ENCODE measurements at regions not wholly inside any gene's neighbourhood (a gene's known extent, or its start where the extent isn't known, plus 50 kb on each side); places are given as distances from the start of the nearest gene placed in this dataset.

DNA sequence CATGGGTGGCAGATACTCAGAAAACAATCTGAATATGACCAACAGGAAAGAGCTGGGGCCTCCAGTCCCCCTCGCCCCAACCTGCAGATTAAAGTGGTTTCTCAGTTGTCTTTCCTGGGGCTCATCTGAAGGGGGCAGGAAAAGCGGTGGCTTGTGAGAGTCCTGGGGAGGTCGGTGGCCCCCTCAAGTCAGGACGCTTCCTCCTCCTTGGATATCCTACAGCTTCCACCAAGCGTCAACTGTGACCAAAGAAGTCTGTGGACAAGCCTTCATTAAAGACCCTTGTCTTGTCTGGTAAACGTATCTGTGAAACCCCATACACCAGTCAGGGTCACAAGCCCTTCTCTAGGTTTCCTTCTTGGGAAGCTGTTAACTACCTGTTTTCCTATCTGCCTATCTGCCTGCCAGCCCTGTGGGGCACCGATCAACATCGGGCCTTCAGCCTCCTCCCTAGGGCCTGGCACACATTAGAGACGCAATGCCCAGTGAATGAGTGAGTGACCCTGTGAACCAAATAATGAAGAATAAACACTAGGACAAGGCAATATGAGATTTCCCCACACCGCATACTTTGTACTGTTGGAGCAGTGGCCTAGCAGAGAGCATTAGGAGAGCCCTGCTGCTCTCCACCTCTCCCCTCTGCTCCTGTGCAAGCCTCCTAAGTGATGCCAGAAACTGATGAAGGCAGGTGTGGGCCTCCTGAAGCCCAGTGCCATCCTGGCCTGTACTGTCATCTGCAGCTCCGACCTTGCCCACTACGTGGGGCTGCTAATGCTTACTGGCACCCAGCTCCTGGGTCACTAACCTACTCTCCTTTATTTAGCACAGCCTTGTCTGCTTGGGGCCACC is 1317.8 kb downstream of the UQCRFS1 start:
- TF ChIP-seq, protein P1, sequence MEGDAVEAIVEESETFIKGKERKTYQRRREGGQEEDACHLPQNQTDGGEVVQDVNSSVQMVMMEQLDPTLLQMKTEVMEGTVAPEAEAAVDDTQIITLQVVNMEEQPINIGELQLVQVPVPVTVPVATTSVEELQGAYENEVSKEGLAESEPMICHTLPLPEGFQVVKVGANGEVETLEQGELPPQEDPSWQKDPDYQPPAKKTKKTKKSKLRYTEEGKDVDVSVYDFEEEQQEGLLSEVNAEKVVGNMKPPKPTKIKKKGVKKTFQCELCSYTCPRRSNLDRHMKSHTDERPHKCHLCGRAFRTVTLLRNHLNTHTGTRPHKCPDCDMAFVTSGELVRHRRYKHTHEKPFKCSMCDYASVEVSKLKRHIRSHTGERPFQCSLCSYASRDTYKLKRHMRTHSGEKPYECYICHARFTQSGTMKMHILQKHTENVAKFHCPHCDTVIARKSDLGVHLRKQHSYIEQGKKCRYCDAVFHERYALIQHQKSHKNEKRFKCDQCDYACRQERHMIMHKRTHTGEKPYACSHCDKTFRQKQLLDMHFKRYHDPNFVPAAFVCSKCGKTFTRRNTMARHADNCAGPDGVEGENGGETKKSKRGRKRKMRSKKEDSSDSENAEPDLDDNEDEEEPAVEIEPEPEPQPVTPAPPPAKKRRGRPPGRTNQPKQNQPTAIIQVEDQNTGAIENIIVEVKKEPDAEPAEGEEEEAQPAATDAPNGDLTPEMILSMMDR (IDR thresholded peaks at IDR 0.05; ENCODE audit: unreplicated experiment): no peak
- Mint-ChIP-seq H3K27me3 (ENCODE audit: unreplicated experiment) (no peaks in the 10 kb centered on the region), H3K9me3 (ENCODE audit: low read depth, unreplicated experiment) (peaks cover 9% of the 10 kb centered on the region), H3K4me3 (ENCODE audit: low read depth, unreplicated experiment) (no peak overlapping the region), H3K36me3 (ENCODE audit: insufficient read depth, unreplicated experiment) (no peaks in the 10 kb centered on the region), H3K27ac (ENCODE audit: unreplicated experiment) (no peak overlapping the region), H3K4me1 (ENCODE audit: low read depth, unreplicated experiment) (no peaks in the 10 kb centered on the region)
- no peak for DNase-seq
- BruUV-seq (replicated peaks): no TSS peak
- CTCF ChIA-PET: no interaction called here
- intact Hi-C loops (cut with micrococcal nuclease; ENCODE audit: unreplicated experiment): no loop called here

DNA sequence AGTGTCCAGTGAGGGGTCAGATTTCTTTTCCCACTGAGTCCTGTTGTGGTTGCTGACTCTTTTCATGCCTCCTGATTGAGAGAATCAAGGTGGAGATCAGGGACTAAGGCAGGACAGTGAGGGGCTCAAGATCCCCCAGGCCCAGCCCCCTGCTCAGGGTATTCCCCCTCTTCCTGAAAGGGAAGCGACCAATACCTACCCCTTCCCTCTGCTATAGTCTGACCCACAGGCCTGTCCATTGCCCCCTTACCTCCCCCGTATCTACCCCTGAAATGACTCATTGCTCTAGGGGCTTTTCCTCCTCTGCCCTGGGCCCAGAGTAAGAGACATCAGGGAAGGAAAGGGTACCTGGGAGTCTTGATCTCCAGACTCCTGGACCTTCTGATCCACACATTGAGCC is 1320.5 kb downstream of the UQCRFS1 start:
- H3K27ac Mint-ChIP-seq (ENCODE audit: unreplicated experiment): no peak overlapping the region
- no peaks in the 10 kb centered on the region for H3K36me3 Mint-ChIP-seq (ENCODE audit: insufficient read depth, unreplicated experiment)
- TF ChIP-seq, protein P1 (IDR thresholded peaks at IDR 0.05; ENCODE audit: unreplicated experiment): no peak
- no peaks in the 10 kb centered on the region for H3K4me1 Mint-ChIP-seq (ENCODE audit: low read depth, unreplicated experiment)
- BruUV-seq (replicated peaks): no TSS peak
- H3K4me3 Mint-ChIP-seq (ENCODE audit: low read depth, unreplicated experiment): no peak overlapping the region
- intact Hi-C loops (cut with micrococcal nuclease; ENCODE audit: unreplicated experiment): no loop called here
- DNase-seq: no peak
- H3K9me3 Mint-ChIP-seq (ENCODE audit: low read depth, unreplicated experiment): peaks cover 6% of the 10 kb centered on the region
- no peaks in the 10 kb centered on the region for H3K27me3 Mint-ChIP-seq (ENCODE audit: unreplicated experiment)
- CTCF ChIA-PET: no interaction called here

DNA sequence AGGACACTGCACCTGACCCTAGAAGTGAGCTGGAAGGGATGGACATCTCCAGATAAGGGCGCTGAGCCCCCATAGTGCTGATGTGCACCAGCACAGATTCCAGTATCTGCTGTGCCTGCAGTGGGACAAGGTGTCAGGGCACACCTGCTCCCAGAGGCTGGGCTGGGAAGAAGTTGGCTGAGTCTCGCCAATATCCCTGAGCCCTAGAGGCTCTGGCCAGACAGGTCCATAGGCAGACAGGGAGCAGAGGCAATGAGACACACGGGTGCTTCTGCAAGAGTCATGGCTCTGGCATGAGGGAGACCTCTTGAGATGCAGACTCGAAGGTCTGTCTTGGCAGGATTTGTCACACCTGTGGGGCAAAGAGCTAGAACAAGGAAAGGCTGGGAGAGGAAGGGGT is 1321.5 kb downstream of the UQCRFS1 start:
- TF ChIP-seq, protein P1 (IDR thresholded peaks at IDR 0.05; ENCODE audit: unreplicated experiment): no peak
- peaks cover 6% of the 10 kb centered on the region for H3K9me3 Mint-ChIP-seq (ENCODE audit: low read depth, unreplicated experiment)
- intact Hi-C loops (cut with micrococcal nuclease; ENCODE audit: unreplicated experiment): no loop called here
- no peaks in the 10 kb centered on the region for H3K36me3 Mint-ChIP-seq (ENCODE audit: insufficient read depth, unreplicated experiment)
- H3K27ac Mint-ChIP-seq (ENCODE audit: unreplicated experiment): no peak overlapping the region
- no TSS peak for BruUV-seq (replicated peaks)
- no peak overlapping the region for H3K4me3 Mint-ChIP-seq (ENCODE audit: low read depth, unreplicated experiment)
- H3K4me1 Mint-ChIP-seq (ENCODE audit: low read depth, unreplicated experiment): no peaks in the 10 kb centered on the region
- CTCF ChIA-PET: no interaction called here
- DNase-seq: no peak
- no peaks in the 10 kb centered on the region for H3K27me3 Mint-ChIP-seq (ENCODE audit: unreplicated experiment)

DNA sequence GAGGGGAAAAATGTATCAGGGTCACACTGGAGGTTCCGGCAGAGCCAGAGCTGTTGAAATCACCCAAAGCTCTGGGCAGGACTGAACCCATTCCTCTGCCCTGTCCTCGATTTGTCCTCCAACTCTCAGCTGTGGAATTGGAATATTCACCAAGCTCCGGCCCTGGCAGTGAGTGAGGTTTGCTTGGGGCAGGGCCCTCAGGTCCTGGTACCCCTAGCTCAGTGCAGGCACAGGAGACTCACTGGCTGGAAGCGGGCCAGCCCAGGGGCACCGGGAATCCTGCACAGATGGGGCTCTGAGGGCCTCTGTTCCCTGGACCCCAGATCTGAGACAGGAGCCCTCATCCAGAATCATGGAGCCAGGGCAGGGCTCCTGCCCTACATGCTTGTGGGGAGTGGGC is 1322.3 kb downstream of the UQCRFS1 start:
- H3K9me3 Mint-ChIP-seq (ENCODE audit: low read depth, unreplicated experiment): peaks cover 6% of the 10 kb centered on the region
- H3K36me3 Mint-ChIP-seq (ENCODE audit: insufficient read depth, unreplicated experiment): no peaks in the 10 kb centered on the region
- CTCF ChIA-PET: no interaction called here
- intact Hi-C loops (cut with micrococcal nuclease; ENCODE audit: unreplicated experiment): no loop called here
- H3K4me1 Mint-ChIP-seq (ENCODE audit: low read depth, unreplicated experiment): no peaks in the 10 kb centered on the region
- H3K4me3 Mint-ChIP-seq (ENCODE audit: low read depth, unreplicated experiment): no peak overlapping the region
- no peaks in the 10 kb centered on the region for H3K27me3 Mint-ChIP-seq (ENCODE audit: unreplicated experiment)
- no TSS peak for BruUV-seq (replicated peaks)
- DNase-seq: no peak
- TF ChIP-seq, protein P1 (IDR thresholded peaks at IDR 0.05; ENCODE audit: unreplicated experiment): no peak
- H3K27ac Mint-ChIP-seq (ENCODE audit: unreplicated experiment): no peak overlapping the region

Measured in Calu3 (cell line).